HG02798 (cell line): ENCODE measurements at regions not wholly inside any gene's neighbourhood (a gene's known extent, or its start where the extent isn't known, plus 50 kb on each side); places are given as distances from the start of the nearest gene placed in this dataset.

ENCODE experiments used
- ATAC-seq: cut with Tn5 transposase; IDR thresholded peaks from one replicate; pipeline ENCODE4 v1.9.1; 2021; ENCODE audit warnings: mild to moderate bottlenecking; ENCODE audit not compliant: unreplicated experiment, poor library complexity

GRCh38 chr14:101196051-101196712 is 292.7 kb upstream of the RTL1 start:
- no peak for ATAC-seq

- ATAC-seq = no peak
These were observed 293.5 kb upstream of the RTL1 start for GRCh38 chr14:101196795-101197590.

- no peak for ATAC-seq
These were observed 294.3 kb upstream of the RTL1 start for GRCh38 chr14:101197595-101198397.

DNA sequence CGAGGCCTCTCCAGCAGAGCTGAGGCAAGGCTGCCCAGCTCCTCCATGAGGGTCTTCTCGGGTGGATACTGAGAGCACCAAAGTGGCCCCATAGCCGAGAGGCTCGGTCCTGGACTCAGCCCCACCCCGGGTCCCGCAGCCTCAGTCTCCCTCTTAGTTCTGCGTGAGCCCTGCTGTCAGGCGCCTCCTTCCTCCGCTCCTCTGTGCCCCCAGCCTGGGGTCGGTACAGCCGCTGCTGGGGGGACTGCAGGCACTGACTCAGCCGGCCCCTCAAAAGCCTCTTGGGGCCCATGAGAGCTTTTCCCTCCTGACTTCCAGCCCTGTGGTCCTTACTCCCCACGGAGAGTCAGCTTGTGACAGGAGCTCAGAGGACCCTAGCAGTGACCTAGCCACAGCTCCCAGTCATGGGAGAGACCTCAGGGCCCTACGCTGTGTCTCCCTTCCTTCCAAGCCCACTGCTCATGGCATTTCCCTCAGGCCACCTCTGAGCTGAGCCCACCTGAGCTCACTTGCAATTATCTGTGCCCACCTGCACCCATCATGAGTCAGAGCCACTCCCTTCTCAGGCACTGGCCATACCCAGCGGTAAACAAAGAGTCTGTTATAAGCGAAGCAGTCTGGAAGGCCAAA is 295.0 kb upstream of the RTL1 start:
- ATAC-seq = no peak

DNA sequence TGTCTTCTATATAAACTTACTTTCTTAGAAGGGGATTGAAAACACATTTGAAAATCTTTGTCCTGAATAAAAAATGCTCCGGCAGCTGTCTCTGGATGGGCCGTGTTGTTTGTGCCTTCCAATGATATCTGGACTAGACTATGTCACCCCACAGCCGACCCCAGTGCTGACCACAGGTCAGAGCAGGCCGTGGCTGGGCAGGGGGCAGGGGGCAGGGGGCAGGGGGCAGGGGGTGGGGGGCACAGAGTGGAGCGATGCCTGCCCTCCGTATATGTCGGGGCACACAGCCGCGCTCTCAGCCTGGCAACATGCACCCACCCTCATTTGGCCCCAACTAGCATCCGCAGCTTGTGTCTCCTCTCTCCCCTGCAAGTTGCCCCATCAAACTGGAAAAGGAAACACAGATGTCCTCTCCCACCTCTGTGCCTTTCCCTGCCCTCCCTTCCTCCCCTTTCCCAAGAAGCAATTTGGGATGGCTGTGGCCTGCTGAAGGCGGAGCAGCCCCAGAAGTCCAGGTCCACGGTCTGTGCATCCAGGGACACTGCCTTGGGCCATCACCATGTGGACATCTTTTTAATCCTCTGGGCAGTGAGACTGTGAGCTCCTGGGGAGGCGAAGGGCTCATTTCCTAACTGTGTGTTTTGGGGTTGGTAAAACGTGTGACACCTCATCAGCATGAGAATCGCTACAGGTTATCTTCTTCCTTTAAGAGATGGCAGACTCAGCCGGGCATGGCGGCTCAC is 295.7 kb upstream of the RTL1 start:
- ATAC-seq = no peak

GRCh38 chr14:101200008-101200649 is 296.6 kb upstream of the RTL1 start:
- ATAC-seq = no peak

DNA sequence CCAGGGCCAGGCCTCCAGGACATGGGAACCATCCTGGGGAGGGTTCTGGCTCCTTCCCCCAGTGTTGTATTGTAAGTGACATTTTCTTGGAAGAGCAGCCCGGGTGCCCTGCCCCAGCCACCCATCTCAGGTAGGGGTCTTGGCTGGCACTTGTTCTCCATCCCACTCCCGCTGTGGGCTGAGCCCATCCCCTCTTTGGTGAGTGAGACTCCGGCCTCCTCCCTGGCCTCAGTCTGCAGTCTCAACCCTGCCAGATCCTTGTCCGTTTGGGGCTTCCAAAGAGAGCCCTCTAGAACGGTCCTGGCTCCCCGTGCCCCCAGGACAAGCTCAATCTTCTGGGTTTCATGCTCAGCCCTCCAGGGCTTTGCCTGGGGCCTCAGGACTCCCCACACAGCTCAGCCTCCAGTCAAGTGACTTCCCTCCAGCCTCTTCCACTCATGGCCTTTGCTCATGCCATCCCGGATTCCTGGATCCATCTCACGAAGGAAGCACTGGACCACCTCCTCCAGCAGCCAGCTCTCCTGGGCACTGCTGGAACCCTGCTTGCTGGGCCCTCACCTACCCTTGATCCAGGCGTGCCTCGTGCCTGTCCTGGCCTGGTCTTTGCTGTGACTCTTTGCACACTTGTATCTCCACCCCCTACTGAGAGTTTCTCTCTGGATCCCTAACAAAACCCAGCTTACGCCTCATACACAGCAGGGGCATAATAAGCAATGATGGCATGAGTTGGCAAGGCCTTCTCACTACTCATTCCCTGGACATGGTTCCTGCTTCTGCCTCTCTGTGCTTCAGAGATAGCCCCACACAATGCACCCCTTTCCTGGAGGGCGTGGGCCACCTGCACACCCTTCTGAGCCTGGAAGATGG is 297.4 kb upstream of the RTL1 start:
- ATAC-seq = no peak

- no peak for ATAC-seq
These were observed 298.1 kb upstream of the RTL1 start for GRCh38 chr14:101201535-101202151.

GRCh38 chr14:101202627-101203404 is 299.3 kb upstream of the RTL1 start:
- ATAC-seq = no peak

DNA sequence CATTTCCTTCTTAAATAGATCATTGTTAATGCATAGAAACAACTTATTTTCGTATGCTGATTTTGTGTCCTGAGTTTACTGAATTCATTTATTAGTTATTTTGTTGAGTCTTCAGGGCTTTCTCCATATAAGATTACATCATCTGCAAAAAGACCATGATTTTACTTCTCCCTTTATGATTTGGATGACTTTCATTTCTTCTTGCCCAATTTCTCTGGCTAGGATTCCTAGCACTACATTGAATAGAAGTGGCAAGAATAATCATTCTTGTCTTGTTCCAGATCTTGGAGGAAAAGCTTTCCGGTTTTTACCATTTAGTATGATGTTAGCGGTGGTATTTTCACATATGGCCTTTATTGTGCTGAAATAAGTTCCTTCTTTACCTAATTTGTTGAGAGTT is 303.0 kb upstream of the RTL1 start:
- no peak for ATAC-seq

DNA sequence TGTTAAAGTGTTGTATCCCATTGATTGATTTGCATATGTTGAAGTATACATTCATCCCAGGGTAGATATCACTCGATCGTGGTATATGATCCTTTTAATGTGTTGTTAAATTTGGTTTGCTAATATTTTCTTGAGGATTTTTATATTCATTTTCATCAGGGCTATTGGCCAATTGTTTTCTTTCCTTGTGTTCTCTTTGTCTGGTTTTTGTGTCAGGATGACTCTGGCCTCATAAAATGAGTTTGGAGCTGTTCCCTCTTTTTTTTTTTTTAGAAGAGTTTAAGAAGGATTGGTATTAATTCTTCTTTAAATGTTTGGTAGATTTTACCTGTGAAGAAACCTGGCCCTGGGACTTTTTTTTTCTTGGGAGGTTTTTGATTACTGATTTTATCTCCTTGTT is 303.5 kb upstream of the RTL1 start:
- no peak for ATAC-seq

DNA sequence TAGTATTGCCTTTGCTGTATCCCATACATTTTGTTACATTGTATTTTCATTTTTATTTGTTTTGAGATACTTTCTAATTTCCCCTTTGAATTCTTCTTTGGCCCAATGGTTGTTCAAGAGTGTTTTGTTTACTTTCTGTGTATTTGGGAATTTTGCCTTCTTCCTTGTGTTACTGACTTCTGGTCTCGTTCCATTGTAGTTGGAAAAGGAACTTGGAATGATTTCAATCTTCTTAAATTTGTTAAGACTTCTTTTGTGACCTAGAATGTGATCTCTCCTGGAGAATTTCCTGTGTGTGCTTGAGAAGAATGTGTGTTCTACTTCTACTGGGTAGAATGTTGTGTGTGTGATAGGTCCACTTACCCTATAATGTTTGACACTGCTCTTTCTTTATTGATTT is 304.4 kb upstream of the RTL1 start:
- no peak for ATAC-seq

DNA sequence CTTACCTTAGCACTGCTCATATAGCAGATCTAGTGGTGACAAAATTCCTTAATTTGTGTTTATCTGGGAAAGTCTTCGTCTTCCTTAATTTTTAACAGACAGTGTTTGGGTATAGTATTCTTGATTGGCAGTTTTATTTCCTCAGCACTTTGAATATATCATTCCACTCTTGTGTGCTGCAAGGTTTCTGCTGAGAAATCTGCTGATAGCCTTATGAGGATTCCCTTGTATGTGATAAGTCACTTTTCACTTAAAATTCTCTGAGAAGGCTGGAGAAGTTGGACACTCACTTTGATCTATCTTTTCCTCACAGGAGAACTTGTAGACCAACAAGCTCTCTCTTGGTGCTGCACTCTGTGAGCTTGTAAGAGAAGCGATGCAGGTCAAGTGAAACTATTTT is 306.1 kb upstream of the RTL1 start:
- no peak for ATAC-seq

DNA sequence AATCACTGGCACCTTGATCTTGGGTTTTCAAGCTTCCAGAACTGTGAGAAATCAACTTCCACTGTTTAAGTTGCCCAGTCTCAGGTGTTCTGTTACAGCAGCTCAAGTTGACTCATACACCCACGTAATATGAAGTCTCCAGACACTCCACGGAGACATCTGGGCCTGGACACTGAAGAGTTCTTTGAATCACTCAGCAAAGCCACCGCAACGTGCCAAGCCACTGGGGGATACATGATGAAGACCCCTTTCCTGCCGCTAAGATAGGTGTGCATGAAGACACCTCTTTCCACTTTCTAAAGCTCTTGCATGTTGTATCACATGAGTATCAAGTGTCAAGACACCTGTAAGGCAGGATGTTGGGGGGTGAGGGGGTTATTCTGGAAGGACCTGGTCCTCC is 311.7 kb upstream of the RTL1 start:
- ATAC-seq = no peak

DNA sequence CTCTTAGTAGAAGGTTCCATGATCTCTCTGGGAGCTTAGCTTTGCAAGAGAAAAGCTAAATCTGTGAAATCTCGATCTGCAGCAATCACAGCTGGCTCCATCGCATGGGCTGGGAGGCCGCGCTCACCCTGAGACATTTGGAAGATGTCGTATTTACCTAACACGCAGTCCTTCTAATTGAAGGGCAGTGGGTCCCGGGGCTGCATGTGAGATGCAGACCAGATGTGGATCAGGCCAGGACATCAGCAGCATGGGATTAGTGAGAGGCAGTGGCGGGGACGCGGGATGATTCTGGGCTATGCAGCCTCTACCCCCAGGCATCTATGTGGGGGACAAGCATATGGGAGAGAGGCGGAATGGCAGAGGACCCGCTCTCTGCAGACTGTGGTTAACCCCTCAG is 312.4 kb upstream of the RTL1 start:
- no peak for ATAC-seq

GRCh38 chr14:101216366-101217079 is 313.0 kb upstream of the RTL1 start:
- no peak for ATAC-seq

GRCh38 chr14:101217080-101217463 is 313.6 kb upstream of the RTL1 start:
- ATAC-seq = no peak
